CD4-positive, alpha-beta T cell treated with Interleukin-17A for 1 hour (primary cell): ENCODE measurements at regions not wholly inside any gene's neighbourhood (a gene's known extent, or its start where the extent isn't known, plus 50 kb on each side); places are given as distances from the start of the nearest gene placed in this dataset.
"Not testable (repeated sequence)": the region's sequence is repeated elsewhere in the genome, so short reads cannot be mapped to it uniquely, and the experiment has no call there.

ENCODE experiments used
- DNase-seq: peaks from one replicate; pipeline ENCODE4 v3.0.0-alpha.2; 2020

- no peak for DNase-seq
These were observed 535.3 kb upstream of the HS3ST5 start for GRCh38 chr6:114878091-114878490.

GRCh38 chr6:114874410-114874809, 531.6 kb upstream of the HS3ST5 start:
- DNase-seq: no peak

- DNase-seq: not testable (repeated sequence)
These were observed 522.7 kb upstream of the HS3ST5 start for GRCh38 chr6:114865506-114865905.

- no peak for DNase-seq
These were observed 520.8 kb upstream of the HS3ST5 start for GRCh38 chr6:114863610-114864009.

GRCh38 chr6:114862819-114863218, 520.0 kb upstream of the HS3ST5 start:
- no peak for DNase-seq

GRCh38 chr6:114862064-114862463, 519.2 kb upstream of the HS3ST5 start:
- DNase-seq: no peak

- DNase-seq: no peak
These were observed 501.5 kb upstream of the HS3ST5 start for GRCh38 chr6:114844359-114844758.

- no peak for DNase-seq
These were observed 496.2 kb upstream of the HS3ST5 start for GRCh38 chr6:114839019-114839418.

GRCh38 chr6:114833211-114833610, 490.4 kb upstream of the HS3ST5 start:
- no peak for DNase-seq

GRCh38 chr6:114830515-114830914, 487.7 kb upstream of the HS3ST5 start:
- DNase-seq: no peak

GRCh38 chr6:114827135-114827534, 484.3 kb upstream of the HS3ST5 start:
- DNase-seq: no peak

GRCh38 chr6:114824409-114824808, 481.6 kb upstream of the HS3ST5 start:
- DNase-seq: no peak

GRCh38 chr6:114816678-114817077, 473.9 kb upstream of the HS3ST5 start:
- no peak for DNase-seq

GRCh38 chr6:114810468-114810867, 467.6 kb upstream of the HS3ST5 start:
- no peak for DNase-seq

GRCh38 chr6:114805426-114805825, 462.6 kb upstream of the HS3ST5 start:
- DNase-seq: not testable (repeated sequence)

GRCh38 chr6:114796576-114796975, 453.8 kb upstream of the HS3ST5 start:
- no peak for DNase-seq

- no peak for DNase-seq
These were observed 450.6 kb upstream of the HS3ST5 start for GRCh38 chr6:114793428-114793827.

- DNase-seq: no peak
These were observed 442.7 kb upstream of the HS3ST5 start for GRCh38 chr6:114785235-114786127.

GRCh38 chr6:114783783-114784182, 441.0 kb upstream of the HS3ST5 start:
- no peak for DNase-seq

- DNase-seq: no peak
These were observed 440.3 kb upstream of the HS3ST5 start for GRCh38 chr6:114783083-114783482.

GRCh38 chr6:114764866-114765265, 422.0 kb upstream of the HS3ST5 start:
- no peak for DNase-seq

- DNase-seq: no peak
These were observed 419.3 kb upstream of the HS3ST5 start for GRCh38 chr6:114762145-114762544.

GRCh38 chr6:114747995-114748625, 405.3 kb upstream of the HS3ST5 start:
- DNase-seq: no peak

GRCh38 chr6:114740547-114740946, 397.7 kb upstream of the HS3ST5 start:
- no peak for DNase-seq
